ENCODE measurements at regions not wholly inside any gene's neighbourhood (a gene's known extent, or its start where the extent isn't known, plus 50 kb on each side); places are given as distances from the start of the nearest gene placed in this dataset.

GRCh38 chr7:70994176-70994575 lies 137.8 kb upstream of the GALNT17 start:
- DNase-seq: no peak

GRCh38 chr7:70997261-70997660 lies 134.7 kb upstream of the GALNT17 start:
- DNase-seq: no peak

DNA sequence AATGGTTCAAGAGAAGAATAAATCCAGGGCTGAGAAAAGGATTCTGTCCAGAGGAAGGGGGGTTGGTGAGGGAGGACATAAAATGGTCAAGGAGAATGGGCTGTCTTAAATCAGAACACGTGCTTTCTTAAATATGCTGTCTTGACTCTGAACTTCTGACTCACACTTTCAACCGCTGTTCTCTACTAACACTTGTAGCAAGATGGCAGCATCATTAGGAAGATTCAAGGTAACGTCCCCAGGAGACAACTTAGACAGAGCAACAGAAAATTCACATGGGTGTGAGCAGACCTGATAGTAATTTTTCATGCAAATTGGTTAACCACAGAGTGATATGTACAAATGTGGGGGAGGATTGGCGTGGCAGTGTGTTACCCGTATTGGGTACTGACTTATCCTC lies 126.8 kb upstream of the GALNT17 start:
- DNase-seq: no peak

DNA sequence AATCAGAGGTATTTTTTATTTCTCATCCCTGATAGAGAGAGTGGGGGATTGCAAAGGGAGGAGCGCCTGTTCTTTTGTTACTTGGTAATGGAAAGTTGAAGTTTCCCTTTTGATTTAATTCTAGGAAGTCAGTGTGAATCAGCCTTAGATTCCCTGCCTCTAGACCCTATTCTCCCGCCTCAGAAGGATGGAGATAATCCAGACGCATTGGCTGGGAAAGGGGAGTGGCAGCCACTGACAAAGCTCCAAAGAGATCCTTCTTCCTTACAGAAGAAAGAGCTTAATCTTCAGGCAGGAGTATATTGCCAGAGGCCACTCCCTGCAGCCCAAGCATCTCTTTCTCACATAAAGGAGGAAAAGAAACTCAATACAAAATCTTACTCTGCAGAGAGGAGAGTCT lies 122.3 kb upstream of the GALNT17 start:
- no peak for DNase-seq

DNA sequence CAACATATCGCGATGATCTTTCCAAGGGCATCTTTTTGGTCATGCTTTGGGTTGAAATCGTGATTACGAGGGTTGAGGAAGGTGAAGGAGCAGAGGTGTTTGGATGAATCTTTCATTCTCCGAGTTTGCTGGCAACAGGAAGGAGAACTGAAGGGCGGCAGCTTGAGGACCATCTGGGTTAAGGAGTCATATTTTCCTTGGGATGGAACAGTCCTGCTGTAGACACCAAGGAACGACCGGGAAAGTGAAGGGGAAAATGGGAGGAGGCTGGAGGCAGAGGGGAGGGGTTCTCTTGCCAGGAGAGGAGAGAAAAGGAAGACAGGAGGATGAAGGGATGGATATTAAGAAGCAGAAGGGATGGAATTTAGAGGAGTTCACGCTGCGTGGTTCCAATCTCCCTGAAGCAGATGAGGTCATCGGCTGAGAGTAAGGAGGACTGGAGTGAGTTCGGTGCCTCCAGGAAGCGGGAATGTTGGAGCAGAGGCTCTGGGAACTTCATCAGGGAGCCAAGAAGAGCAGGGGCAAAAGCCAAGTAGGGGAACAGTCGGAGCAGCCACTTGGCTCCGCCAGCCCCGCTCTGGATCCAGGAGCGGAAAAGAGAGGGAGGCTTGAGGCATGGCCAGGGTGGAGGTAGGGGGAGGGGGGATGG lies 116.6 kb upstream of the GALNT17 start:
- DNase-seq: no peak

- DNase-seq: no peak
Observed at GRCh38 chr7:71016401-71016800, 115.5 kb upstream of the GALNT17 start.

DNA sequence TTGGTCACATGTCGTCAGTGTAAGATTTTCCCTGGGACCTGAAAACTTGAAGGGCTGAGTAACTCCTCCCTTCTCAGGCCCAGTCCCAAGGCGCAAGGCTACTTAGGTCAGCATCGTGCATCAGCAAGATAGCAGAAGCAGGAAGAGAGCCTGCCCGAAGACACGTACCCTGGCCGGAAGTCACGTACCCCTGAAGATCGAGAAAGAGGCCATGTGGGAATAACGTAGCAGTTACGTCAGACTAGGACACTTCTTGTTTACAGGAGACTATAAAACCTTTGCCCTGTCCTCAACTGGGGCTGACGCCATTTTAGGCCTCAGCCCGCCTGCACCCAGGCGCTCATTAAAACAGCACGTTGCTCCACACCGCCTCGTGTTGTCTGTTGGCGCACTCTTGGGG lies 114.3 kb upstream of the GALNT17 start:
- DNase-seq: no peak

DNA sequence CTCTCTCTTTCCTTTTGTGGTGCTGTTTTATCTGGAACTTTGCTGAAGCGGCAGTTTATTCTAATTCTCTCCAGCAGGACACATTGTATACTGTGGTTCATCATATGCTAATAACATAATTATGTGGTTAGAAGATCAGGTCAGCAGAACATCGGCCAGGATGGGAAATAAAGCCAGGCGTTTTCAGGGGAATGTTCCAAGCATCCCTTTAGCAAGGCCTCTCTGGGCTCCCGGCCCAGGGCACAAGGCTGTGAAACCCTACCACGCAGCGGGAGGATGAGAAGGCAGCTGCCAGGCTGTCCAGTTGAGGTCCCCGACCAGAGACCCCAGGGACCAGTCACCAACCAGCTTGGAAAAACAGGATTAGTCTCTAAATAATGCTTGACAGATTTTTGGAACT lies 112.2 kb upstream of the GALNT17 start:
- no peak for DNase-seq

- DNase-seq: no peak
Observed at GRCh38 chr7:71021131-71021530, 110.8 kb upstream of the GALNT17 start.

DNA sequence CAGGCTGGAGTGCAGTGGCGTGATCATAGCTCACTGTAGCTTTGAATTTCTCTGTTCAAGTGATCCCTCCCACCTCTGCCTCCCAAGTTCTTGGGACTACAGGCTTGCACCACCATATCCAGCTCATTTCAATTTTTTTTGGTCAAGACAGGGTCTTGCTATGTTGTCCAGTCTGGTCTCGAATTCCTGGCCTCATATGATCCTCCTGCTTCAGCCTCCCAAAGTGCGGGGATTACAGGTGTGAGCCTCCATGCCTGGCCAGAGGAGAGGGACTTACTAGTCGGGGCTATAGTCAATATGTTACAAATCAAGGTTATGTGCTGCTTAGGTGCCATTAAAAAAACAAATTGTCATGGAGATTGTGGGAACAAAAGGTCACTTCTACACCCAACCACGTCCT lies 105.3 kb upstream of the GALNT17 start:
- no peak for DNase-seq

GRCh38 chr7:71034243-71034642 lies 97.7 kb upstream of the GALNT17 start:
- no peak for DNase-seq

GRCh38 chr7:71042591-71042990 lies 89.4 kb upstream of the GALNT17 start:
- no peak for DNase-seq

- no peak for DNase-seq
Observed at GRCh38 chr7:71050492-71050891, 81.5 kb upstream of the GALNT17 start.

DNA sequence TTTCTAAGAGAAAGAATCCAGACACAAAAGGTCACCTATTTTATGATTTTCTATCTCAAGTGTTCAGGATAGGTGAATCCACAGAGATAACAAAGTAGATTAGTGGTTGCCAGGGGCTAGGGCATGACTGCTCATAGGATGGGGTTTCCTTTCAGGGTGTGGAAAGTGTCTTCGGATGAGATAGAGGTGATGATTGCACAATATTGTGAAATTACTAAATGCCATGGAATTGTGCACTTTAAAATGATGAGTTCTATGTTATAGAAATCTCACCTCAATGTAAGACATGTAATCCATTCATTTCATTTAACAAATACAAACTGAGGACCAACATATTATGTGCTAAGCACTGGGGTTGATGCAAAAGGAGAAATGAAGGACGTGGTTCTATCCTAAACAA lies 76.4 kb upstream of the GALNT17 start:
- DNase-seq: no peak

DNA sequence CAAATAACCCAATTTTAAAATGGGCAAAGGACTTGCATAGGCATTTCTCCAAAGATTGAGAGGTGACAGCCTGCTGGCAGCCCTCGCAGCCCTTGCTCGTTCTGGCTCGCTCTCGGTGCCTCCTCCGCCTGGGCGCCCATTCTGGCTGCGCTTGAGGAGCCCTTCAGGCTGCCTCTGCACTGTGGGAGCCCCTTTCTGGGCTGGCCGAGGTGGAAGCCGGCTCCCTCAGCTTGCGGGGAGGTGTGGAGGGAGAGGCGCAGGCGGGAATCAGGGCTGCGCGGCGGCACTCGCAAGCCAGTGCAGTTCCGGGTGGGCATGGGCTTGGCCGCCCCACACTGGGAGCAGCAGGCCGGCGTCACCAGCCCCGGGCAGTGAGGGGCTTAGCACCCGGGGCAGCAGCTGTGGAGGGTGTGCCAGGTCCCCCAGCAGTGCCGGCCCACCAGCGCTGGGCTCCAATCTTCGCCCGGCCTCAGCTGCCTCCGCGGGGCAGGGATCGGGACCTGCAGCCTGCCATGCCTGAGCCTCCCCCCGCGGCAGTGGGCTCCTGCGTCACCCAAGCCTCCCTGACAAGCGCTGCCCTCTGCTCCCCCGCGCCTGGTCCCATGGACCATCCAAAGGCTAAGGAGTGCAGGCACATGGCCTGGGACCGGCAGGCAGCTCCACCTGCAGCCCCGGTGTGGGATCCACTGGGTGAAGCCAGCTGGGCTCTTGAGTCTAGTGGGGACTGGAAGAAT lies 54.0 kb upstream of the GALNT17 start:
- no peak for DNase-seq
